ENCODE measurements at regions not wholly inside any gene's neighbourhood (a gene's known extent, or its start where the extent isn't known, plus 50 kb on each side); places are given as distances from the start of the nearest gene placed in this dataset.

- no peaks in the 10 kb centered on the region for H3K27me3 ChIP-seq
- H3K4me3 ChIP-seq (replicated peaks in 1 of 3): no peak overlapping the region
- peaks cover 3 to 26% of the 10 kb centered on the region in 2 donors for H3K4me1 ChIP-seq
- no peaks in the 10 kb centered on the region for H3K36me3 ChIP-seq
- no peak overlapping the region for H3K27ac ChIP-seq
- intact Hi-C loops (cut with DNase I): no loop called here
- 81 to 84% methylated on average over 7 of the region's 7 CpGs for WGBS, 2 donors
- H3K9me3 ChIP-seq: no peaks in the 10 kb centered on the region
- DNase-seq: no peak
- TF ChIP-seq POLR2A (IDR thresholded peaks at IDR 0.05): no peak
- TF ChIP-seq CTCF (IDR thresholded peaks at IDR 0.05): no peak
Observed at GRCh38 chr3:194976874-194977273, 291.2 kb downstream of the FAM43A start.

GRCh38 chr3:194977356-194977755 lies 291.7 kb downstream of the FAM43A start:
- intact Hi-C loops (cut with DNase I): no loop called here
- DNase-seq: no peak
- H3K36me3 ChIP-seq: no peaks in the 10 kb centered on the region
- peaks cover 3 to 22% of the 10 kb centered on the region in 2 donors for H3K4me1 ChIP-seq
- WGBS, 2 donors: 96 to 97% methylated on average over 8 of the region's 8 CpGs
- H3K27ac ChIP-seq: no peak overlapping the region
- H3K27me3 ChIP-seq: no peaks in the 10 kb centered on the region
- TF ChIP-seq POLR2A (IDR thresholded peaks at IDR 0.05): no peak
- no peak for TF ChIP-seq CTCF (IDR thresholded peaks at IDR 0.05)
- no peak overlapping the region for H3K4me3 ChIP-seq (replicated peaks in 1 of 3)
- H3K9me3 ChIP-seq: no peaks in the 10 kb centered on the region

GRCh38 chr3:194979173-194979572 lies 291.8 kb downstream of the XXYLT1 start:
- WGBS, 2 donors: 82 to 85% methylated on average over 6 of the region's 6 CpGs
- DNase-seq: no peak
- Histone ChIP-seq H3K4me1 (peaks cover 3 to 12% of the 10 kb centered on the region in 2 donors), H3K9me3 (no peaks in the 10 kb centered on the region), H3K27ac (no peak overlapping the region), H3K27me3 (no peaks in the 10 kb centered on the region), H3K36me3 (no peaks in the 10 kb centered on the region), H3K4me3 (replicated peaks in 1 of 3) (no peak overlapping the region)
- TF ChIP-seq POLR2A (IDR thresholded peaks at IDR 0.05) (no peak), CTCF (IDR thresholded peaks at IDR 0.05) (no peak)
- intact Hi-C loops (cut with DNase I): no loop called here

- H3K27me3 ChIP-seq: no peaks in the 10 kb centered on the region
- no peak overlapping the region for H3K4me3 ChIP-seq (replicated peaks in 1 of 3)
- 98 to 99% methylated on average over 3 of the region's 3 CpGs for WGBS, 2 donors
- no peaks in the 10 kb centered on the region for H3K36me3 ChIP-seq
- no peak for DNase-seq
- H3K9me3 ChIP-seq: no peaks in the 10 kb centered on the region
- peaks cover 0 to 12% of the 10 kb centered on the region in 2 donors for H3K4me1 ChIP-seq
- intact Hi-C loops (cut with DNase I): loop anchor here (10.0 kb wide), 1 partner anchor 298 kb away; the partner anchor contains the start of gene FAM43A
- no peak overlapping the region for H3K27ac ChIP-seq
- no peak for TF ChIP-seq POLR2A (IDR thresholded peaks at IDR 0.05)
Observed at GRCh38 chr3:194982472-194982871, 288.5 kb downstream of the XXYLT1 start.

GRCh38 chr3:194983121-194983520 lies 287.8 kb downstream of the XXYLT1 start:
- no peak for TF ChIP-seq POLR2A (IDR thresholded peaks at IDR 0.05)
- TF ChIP-seq CTCF (IDR thresholded peaks at IDR 0.05): no peak
- intact Hi-C loops (cut with DNase I): loop anchor here (10.0 kb wide), 1 partner anchor 298 kb away; the partner anchor contains the start of gene FAM43A
- Histone ChIP-seq H3K36me3 (no peaks in the 10 kb centered on the region), H3K9me3 (no peaks in the 10 kb centered on the region), H3K27me3 (no peaks in the 10 kb centered on the region), H3K4me1 (peaks cover 0 to 12% of the 10 kb centered on the region in 2 donors), H3K4me3 (replicated peaks in 1 of 3) (no peak overlapping the region), H3K27ac (no peak overlapping the region)
- no peak for DNase-seq
- WGBS, 2 donors: 61 to 89% methylated on average over 2 of the region's 2 CpGs

All from thyroid gland (tissue), 4 donors.